ENCODE measurements at regions not wholly inside any gene's neighbourhood (a gene's known extent, or its start where the extent isn't known, plus 50 kb on each side); places are given as distances from the start of the nearest gene placed in this dataset.

GRCh38 chr17:68718465-68718864 lies 117.3 kb upstream of the FAM20A start:
- H3K36me3 Mint-ChIP-seq: no peaks in the 10 kb centered on the region
- no peak overlapping the region for H3K4me3 Mint-ChIP-seq
- no peaks in the 10 kb centered on the region for H3K4me1 Mint-ChIP-seq
- ATAC-seq (ENCODE audit: low read depth in 2 of 2): no peak
- no peak overlapping the region for H3K27ac Mint-ChIP-seq
- DNase-seq: no peak
- peaks cover 0 to 2% (median 0%) of the 10 kb centered on the region in 7 donors for H3K9me3 Mint-ChIP-seq
- H3K27me3 Mint-ChIP-seq: peaks cover 17 to 30% (median 18%) of the 10 kb centered on the region in 3 donors

DNA sequence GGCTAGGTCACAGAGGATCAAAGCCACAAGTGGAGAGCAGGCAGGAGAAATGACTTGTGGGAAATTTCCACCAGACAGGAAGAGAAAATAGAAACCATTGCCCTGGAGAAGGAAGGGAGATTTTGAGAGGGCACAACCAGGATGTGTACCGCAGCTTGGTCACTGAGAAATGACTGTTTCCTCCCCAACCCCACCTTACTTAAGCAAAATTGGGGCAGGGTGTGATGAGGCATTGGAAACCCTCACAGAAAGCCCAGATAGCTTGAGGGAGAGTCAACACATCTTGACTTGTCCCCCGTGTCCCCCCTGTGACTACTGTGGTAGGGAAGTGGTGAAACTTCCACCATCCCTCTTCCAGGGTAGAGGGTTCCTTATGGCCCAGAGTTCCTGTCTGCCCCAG lies 113.5 kb upstream of the FAM20A start:
- ATAC-seq (ENCODE audit: low read depth in 2 of 2): no peak
- Mint-ChIP-seq H3K27ac (no peak overlapping the region), H3K9me3 (peaks cover 0 to 4% (median 0%) of the 10 kb centered on the region in 7 donors), H3K27me3 (peaks cover 28 to 37% (median 33%) of the 10 kb centered on the region in 3 donors), H3K36me3 (no peaks in the 10 kb centered on the region), H3K4me1 (no peaks in the 10 kb centered on the region), H3K4me3 (no peak overlapping the region)
- no peak for DNase-seq

GRCh38 chr17:68711858-68712257 lies 110.7 kb upstream of the FAM20A start:
- peaks cover 0 to under 1% (median 0%) of the 10 kb centered on the region in 3 donors for H3K4me1 Mint-ChIP-seq
- H3K4me3 Mint-ChIP-seq: no peak overlapping the region
- peaks cover 0 to 5% (median 0%) of the 10 kb centered on the region in 7 donors for H3K9me3 Mint-ChIP-seq
- no peak for DNase-seq
- H3K36me3 Mint-ChIP-seq: no peaks in the 10 kb centered on the region
- H3K27me3 Mint-ChIP-seq: peaks cover 24 to 37% (median 33%) of the 10 kb centered on the region in 3 donors
- no peak overlapping the region for H3K27ac Mint-ChIP-seq
- no peak for ATAC-seq (ENCODE audit: low read depth in 2 of 2)

- H3K4me1 Mint-ChIP-seq: peaks cover 0 to 2% (median 0%) of the 10 kb centered on the region in 3 donors
- no peak overlapping the region for H3K4me3 Mint-ChIP-seq
- peak overlapping the region in 1 of 6 donors; percentile 59 for H3K27ac Mint-ChIP-seq
- H3K9me3 Mint-ChIP-seq: peaks cover 0 to 3% (median 0%) of the 10 kb centered on the region in 7 donors
- ATAC-seq (ENCODE audit: low read depth in 2 of 2): no peak
- no peak for DNase-seq
- peaks cover 17 to 37% (median 26%) of the 10 kb centered on the region in 3 donors for H3K27me3 Mint-ChIP-seq
- H3K36me3 Mint-ChIP-seq: no peaks in the 10 kb centered on the region
Observed at GRCh38 chr17:68710976-68711375, 109.8 kb upstream of the FAM20A start.

- H3K4me1 Mint-ChIP-seq: peaks cover 0 to 2% (median 0%) of the 10 kb centered on the region in 3 donors
- no peak for DNase-seq
- no peak overlapping the region for H3K27ac Mint-ChIP-seq
- H3K36me3 Mint-ChIP-seq: no peaks in the 10 kb centered on the region
- peaks cover 15 to 37% (median 23%) of the 10 kb centered on the region in 3 donors for H3K27me3 Mint-ChIP-seq
- no peak overlapping the region for H3K4me3 Mint-ChIP-seq
- peaks cover 0 to 3% (median 0%) of the 10 kb centered on the region in 7 donors for H3K9me3 Mint-ChIP-seq
- ATAC-seq (ENCODE audit: low read depth in 2 of 2): no peak
Observed at GRCh38 chr17:68710035-68710780, 109.0 kb upstream of the FAM20A start.

GRCh38 chr17:68709461-68709860 lies 108.3 kb upstream of the FAM20A start:
- no peak for ATAC-seq (ENCODE audit: low read depth in 2 of 2)
- H3K4me3 Mint-ChIP-seq: no peak overlapping the region
- H3K36me3 Mint-ChIP-seq: no peaks in the 10 kb centered on the region
- H3K27me3 Mint-ChIP-seq: peaks cover 16 to 36% (median 23%) of the 10 kb centered on the region in 3 donors
- H3K9me3 Mint-ChIP-seq: peaks cover 0 to 4% (median 0%) of the 10 kb centered on the region in 7 donors
- H3K27ac Mint-ChIP-seq: no peak overlapping the region
- H3K4me1 Mint-ChIP-seq: peaks cover 0 to 2% (median 0%) of the 10 kb centered on the region in 3 donors
- DNase-seq: no peak

DNA sequence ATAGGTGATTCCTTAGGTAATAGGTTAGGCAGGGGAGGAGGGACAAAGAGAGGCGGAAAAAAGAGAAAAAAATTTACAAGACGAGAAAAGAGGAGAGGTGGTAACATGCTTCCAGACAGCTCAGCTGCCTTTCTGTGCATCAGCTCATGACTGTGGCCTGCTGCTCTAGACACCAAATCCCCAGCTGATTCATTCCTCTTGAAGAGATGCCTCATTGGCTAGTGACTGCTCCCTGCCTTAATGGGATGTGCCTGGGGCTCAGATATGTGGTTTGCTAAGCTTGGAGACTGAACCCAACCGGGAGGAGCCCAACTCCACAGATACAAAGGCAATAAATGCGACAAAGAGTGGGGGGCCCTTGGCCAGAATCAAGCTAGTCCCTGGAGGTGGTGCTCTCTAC lies 105.9 kb upstream of the FAM20A start:
- Mint-ChIP-seq H3K27me3 (peaks cover 14 to 30% (median 25%) of the 10 kb centered on the region in 3 donors), H3K4me3 (no peak overlapping the region), H3K36me3 (no peaks in the 10 kb centered on the region), H3K9me3 (peaks cover 0 to 12% (median 0%) of the 10 kb centered on the region in 7 donors), H3K27ac (no peak overlapping the region), H3K4me1 (peaks cover 0 to 2% (median 0%) of the 10 kb centered on the region in 3 donors)
- DNase-seq (no peak), ATAC-seq (ENCODE audit: low read depth in 2 of 2) (no peak)

DNA sequence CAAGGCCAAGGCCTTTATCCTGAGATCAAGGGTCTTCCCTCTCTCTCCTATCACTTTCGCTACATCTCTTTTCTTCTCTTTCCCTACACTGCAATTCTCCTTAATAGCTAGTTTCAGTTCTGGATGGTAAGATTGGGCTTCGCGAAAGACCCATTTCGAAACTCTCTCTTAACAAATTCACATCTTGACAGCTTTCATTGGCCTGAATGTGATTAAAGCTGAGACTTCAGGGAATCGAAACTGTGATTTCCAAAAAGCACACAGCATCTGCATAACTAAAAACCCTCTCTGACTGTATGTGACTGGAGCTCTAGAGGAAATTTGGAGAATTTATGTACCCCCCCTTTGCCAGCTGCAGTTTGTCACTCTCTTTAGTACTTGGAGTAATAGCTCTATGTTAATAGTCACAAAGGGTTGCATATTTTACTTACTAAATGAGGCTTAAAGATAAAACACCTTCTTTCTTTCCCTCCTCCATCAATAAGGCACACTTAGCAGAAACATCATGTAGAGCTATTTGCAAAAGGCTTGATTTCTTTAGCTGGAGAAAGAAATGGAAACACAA lies 105.3 kb upstream of the FAM20A start:
- Mint-ChIP-seq H3K36me3 (no peaks in the 10 kb centered on the region), H3K4me3 (no peak overlapping the region), H3K4me1 (peaks cover 0 to 2% (median 0%) of the 10 kb centered on the region in 3 donors), H3K27ac (no peak overlapping the region), H3K9me3 (peaks cover 0 to 12% (median 0%) of the 10 kb centered on the region in 7 donors), H3K27me3 (peaks cover 14 to 24% (median 19%) of the 10 kb centered on the region in 3 donors)
- ATAC-seq (ENCODE audit: low read depth in 2 of 2) (no peak), DNase-seq (no peak)

DNA sequence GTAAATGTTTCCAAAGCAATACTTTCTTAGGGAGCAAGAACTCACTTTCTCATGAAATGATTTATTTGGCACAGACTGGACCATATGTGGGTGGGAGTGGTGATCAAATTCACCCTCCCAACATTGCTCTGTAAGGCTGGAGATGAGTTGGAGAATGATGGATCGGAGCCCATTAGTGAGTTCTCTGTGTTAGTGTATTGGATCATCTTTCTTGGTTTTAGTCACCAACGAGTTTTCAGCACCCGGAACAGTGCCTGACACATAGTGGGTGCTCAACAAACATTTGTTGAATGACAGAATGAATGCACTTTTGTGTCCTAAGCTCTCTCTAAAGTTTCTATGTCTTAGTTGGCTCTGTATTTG lies 104.5 kb upstream of the FAM20A start:
- Mint-ChIP-seq H3K27ac (no peak overlapping the region), H3K36me3 (no peaks in the 10 kb centered on the region), H3K27me3 (peaks cover 9 to 17% (median 12%) of the 10 kb centered on the region in 3 donors), H3K9me3 (peaks cover 0 to 12% (median 1%) of the 10 kb centered on the region in 7 donors), H3K4me1 (peaks cover 0 to 2% (median 0%) of the 10 kb centered on the region in 3 donors), H3K4me3 (no peak overlapping the region)
- ATAC-seq (ENCODE audit: low read depth in 2 of 2) (no peak), DNase-seq (no peak)

DNA sequence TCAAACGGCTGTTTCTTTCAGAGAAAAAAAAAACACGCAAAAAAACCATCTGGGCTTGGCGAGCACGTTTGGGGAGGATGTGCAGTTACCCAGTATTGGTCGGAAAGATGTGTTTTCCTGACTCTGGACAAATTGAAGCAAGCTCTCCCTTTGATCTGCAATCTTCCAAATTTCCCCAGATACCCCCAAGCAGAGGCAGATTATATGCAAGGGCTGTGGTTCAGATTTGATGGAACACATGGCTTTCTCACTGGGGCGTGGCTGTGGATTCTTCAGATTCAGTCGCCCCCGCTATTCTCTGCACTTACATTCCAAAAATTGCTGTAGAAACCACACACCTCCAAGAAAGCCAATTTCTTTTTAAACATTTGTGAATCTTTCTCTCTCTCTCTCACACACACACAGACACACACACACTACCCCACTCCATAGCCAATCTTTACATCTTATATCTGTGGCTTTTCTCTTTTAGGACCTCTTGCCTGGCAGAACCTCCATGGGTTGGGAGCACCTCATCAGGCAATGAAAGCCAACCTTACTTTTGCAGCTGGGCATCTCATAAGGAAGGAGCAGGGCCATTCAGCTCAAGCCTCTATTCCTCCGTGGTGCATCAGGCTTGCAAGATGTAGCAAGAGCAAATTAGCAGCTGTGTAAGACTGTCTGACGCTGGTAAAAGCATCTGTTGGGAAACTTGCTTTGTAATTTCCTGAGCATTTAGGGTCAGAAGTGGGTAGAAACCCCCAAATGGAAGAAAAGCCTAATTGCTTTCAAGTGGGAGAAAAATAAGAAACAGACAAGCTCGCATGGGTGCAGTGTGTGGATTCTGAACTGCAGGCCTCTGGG lies 103.9 kb upstream of the FAM20A start:
- H3K4me1 Mint-ChIP-seq: peaks cover 0 to 2% (median 0%) of the 10 kb centered on the region in 3 donors
- H3K4me3 Mint-ChIP-seq: no peak overlapping the region
- H3K36me3 Mint-ChIP-seq: no peaks in the 10 kb centered on the region
- H3K27me3 Mint-ChIP-seq: peaks cover 9 to 13% (median 9%) of the 10 kb centered on the region in 3 donors
- ATAC-seq (ENCODE audit: low read depth in 2 of 2) (no peak), DNase-seq (no peak)
- peaks cover 0 to 12% (median 1%) of the 10 kb centered on the region in 7 donors for H3K9me3 Mint-ChIP-seq
- no peak overlapping the region for H3K27ac Mint-ChIP-seq

DNA sequence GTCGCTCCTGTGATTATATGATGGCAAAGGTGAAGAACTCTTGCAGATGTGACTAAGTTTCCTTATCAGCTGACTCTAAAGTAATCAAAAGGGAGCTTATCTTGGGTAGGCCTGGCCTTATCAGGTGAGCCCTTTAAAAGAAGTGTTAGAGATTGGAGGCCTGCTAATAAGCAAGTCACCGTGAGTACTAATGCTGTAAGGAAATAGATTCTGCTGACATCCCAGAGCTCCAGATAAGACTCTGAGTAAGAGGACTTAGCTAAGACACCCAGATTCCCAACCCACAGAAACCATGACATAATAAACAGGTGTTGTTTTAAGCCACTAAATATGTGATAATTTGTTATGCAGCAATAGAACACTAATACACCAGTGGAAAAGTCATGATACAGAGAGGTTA lies 99.9 kb upstream of the FAM20A start:
- Mint-ChIP-seq H3K27ac (no peak overlapping the region), H3K4me3 (no peak overlapping the region), H3K4me1 (no peaks in the 10 kb centered on the region), H3K36me3 (no peaks in the 10 kb centered on the region), H3K9me3 (peaks cover 0 to 15% (median 1%) of the 10 kb centered on the region in 7 donors), H3K27me3 (peaks cover 5 to 20% (median 19%) of the 10 kb centered on the region in 3 donors)
- DNase-seq (no peak), ATAC-seq (ENCODE audit: low read depth in 2 of 2) (no peak)

DNA sequence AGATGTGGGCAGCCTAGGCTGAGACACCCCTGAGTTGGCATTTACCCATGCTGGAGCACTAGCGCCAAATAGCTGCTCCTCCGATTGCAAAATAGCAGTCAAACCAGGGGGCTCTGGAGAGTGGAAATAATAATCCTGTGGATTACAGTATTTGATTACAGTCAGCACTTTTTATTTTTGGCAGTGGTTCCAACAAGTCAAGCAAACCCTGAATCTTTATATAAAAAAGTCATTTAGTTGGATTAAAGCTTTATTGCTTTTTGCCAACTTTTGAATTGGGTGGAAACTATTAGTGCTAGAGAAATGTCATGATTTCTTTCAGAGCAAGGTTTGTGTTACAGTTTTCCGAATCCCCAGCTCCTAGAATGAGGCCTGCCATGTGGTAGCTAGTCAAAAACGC lies 99.3 kb upstream of the FAM20A start:
- no peak overlapping the region for H3K27ac Mint-ChIP-seq
- peaks cover 10 to 25% (median 20%) of the 10 kb centered on the region in 3 donors for H3K27me3 Mint-ChIP-seq
- no peaks in the 10 kb centered on the region for H3K4me1 Mint-ChIP-seq
- no peak overlapping the region for H3K4me3 Mint-ChIP-seq
- DNase-seq: no peak
- peaks cover 0 to 15% (median 3%) of the 10 kb centered on the region in 7 donors for H3K9me3 Mint-ChIP-seq
- H3K36me3 Mint-ChIP-seq: no peaks in the 10 kb centered on the region
- no peak for ATAC-seq (ENCODE audit: low read depth in 2 of 2)

GRCh38 chr17:68699936-68700335 lies 98.8 kb upstream of the FAM20A start:
- no peak overlapping the region for H3K27ac Mint-ChIP-seq
- peaks cover 6 to 25% (median 20%) of the 10 kb centered on the region in 3 donors for H3K27me3 Mint-ChIP-seq
- no peaks in the 10 kb centered on the region for H3K4me1 Mint-ChIP-seq
- ATAC-seq (ENCODE audit: low read depth in 2 of 2) (no peak), DNase-seq (no peak)
- no peaks in the 10 kb centered on the region for H3K36me3 Mint-ChIP-seq
- peaks cover 0 to 15% (median 3%) of the 10 kb centered on the region in 7 donors for H3K9me3 Mint-ChIP-seq
- H3K4me3 Mint-ChIP-seq: no peak overlapping the region

Data from naive B cell (primary cell).